Ascending aorta (tissue), 2 donors: ENCODE measurements at regions not wholly inside any gene's neighbourhood (a gene's known extent, or its start where the extent isn't known, plus 50 kb on each side); places are given as distances from the start of the nearest gene placed in this dataset.

ENCODE experiments used
- DNase-seq, 2 donors: peaks; one replicate each; pipeline ENCODE4 v3.0.0-alpha.2; 2019; ENCODE audit warnings: low spot score in 2 of 2
- H3K27ac ChIP-seq, 2 donors: fragments of 200-600 bp; sonication (generic); one replicate each; pipeline ENCODE4 v1.5.1; 2016 to 2017; ENCODE audit warnings: mild to moderate bottlenecking in 1 of 2
- H3K27me3 ChIP-seq: fragments of 200-600 bp; sonication (generic); one replicate; pipeline ENCODE4 v1.5.1; 2017
- H3K36me3 ChIP-seq, 2 donors: fragments of 200-600 bp; sonication (generic); one replicate each; pipeline ENCODE4 v1.5.1; 2016
- H3K4me1 ChIP-seq, 2 donors: fragments of 200-600 bp; sonication (generic); one replicate each; pipeline ENCODE4 v1.5.1; 2016 to 2017; ENCODE audit warnings: mild to moderate bottlenecking in 1 of 2
- H3K4me3 ChIP-seq, 2 donors: fragments of 200-600 bp; sonication (generic); one replicate each; pipeline ENCODE4 v1.5.1; 2016 to 2017; ENCODE audit warnings: mild to moderate bottlenecking in 1 of 2
- H3K9me3 ChIP-seq, 2 donors: fragments of 200-600 bp; sonication (generic); one replicate each; pipeline ENCODE4 v1.5.1; 2016
- CTCF ChIP-seq, 3 experiments: fragments of 200-600 bp in 2 of 3; fragments of 450-650 bp in 1 of 3; sonication (generic) in 2 of 3; IDR thresholded peaks; one replicate each; pipeline ENCODE4 v1.5.1; 2016 to 2019; ENCODE audit warnings: antibody characterized with exemption in 3 of 3, mild to moderate bottlenecking in 1 of 3, moderate library complexity in 1 of 3
- intact Hi-C: fragments of 100-400 bp; cut with DNase I; formaldehyde crosslinking; loops from one replicate; pipeline ENCODE4 v1.15.1; 2023

- intact Hi-C loops = loop anchor here (1.0 kb wide), 1 partner anchor 342 kb away; no protein-coding TSS in a partner anchor
- peak overlapping the region; percentile 84 to 98 for H3K27ac ChIP-seq
- DNase-seq = no peak
- no peak for TF ChIP-seq CTCF (IDR thresholded peaks at IDR 0.05)
- H3K27me3 ChIP-seq = no peaks in the 10 kb centered on the region
- no peaks in the 10 kb centered on the region for H3K9me3 ChIP-seq
- no peaks in the 10 kb centered on the region for H3K36me3 ChIP-seq
- H3K4me3 ChIP-seq = peak overlapping the region; percentile 70 to 93
- H3K4me1 ChIP-seq = peaks cover 0 to 14% of the 10 kb centered on the region in 2 donors
These were observed 77.2 kb upstream of the VGLL4 start for GRCh38 chr3:11720917-11721411.

DNA sequence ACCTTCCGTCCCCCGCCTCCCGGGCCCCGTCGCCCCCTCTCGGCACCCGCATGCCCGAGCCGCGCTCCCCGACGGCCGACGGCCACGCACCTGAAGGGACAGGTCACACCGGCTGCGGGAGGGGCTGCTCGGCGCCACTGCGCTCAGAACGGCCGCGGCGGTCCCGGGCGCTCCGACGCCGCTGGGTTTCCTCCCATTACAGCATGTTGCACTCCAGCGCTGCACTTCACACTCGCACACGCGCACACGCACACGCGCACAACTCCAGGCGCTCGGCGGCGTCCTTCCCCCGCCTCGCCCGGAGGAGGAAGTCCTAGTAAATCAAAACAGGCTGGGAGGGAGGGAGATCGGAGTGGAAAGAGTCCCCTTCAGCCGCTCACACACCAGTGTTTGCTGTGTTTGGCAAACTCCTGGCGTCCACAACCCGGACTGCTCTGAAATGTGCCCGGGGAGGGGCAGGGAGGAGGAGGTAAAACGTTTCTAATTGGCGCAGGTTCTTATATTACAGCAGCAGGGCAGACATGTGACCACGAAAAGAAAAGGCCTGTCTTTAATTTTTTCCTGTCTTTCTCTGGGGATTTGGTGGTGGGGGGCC lies 76.7 kb upstream of the VGLL4 start:
- intact Hi-C loops = loop anchor here (1.0 kb wide), 1 partner anchor 341 kb away; no protein-coding TSS in a partner anchor
- Histone ChIP-seq H3K27me3 (no peaks in the 10 kb centered on the region), H3K4me1 (peaks cover 0 to 14% of the 10 kb centered on the region in 2 donors), H3K9me3 (no peaks in the 10 kb centered on the region), H3K27ac (peak overlapping the region; percentile 84 to 98), H3K4me3 (peak overlapping the region; percentile 70 to 93), H3K36me3 (no peaks in the 10 kb centered on the region)
- no peak for TF ChIP-seq CTCF (IDR thresholded peaks at IDR 0.05)
- DNase-seq = peak; percentile 36 to 90

- no peaks in the 10 kb centered on the region for H3K36me3 ChIP-seq
- intact Hi-C loops = loop anchor here (1.0 to 2.0 kb wide), 4 partner anchors 47 to 340 kb away; no protein-coding TSS in a partner anchor
- H3K27me3 ChIP-seq = no peaks in the 10 kb centered on the region
- H3K4me1 ChIP-seq = peaks cover 0 to 14% of the 10 kb centered on the region in 2 donors
- TF ChIP-seq CTCF (IDR thresholded peaks at IDR 0.05) = no peak
- H3K9me3 ChIP-seq = no peaks in the 10 kb centered on the region
- peak overlapping the region; percentile 84 to 98 for H3K27ac ChIP-seq
- peak; percentile 16 to 83 for DNase-seq
- peak overlapping the region; percentile 70 to 93 for H3K4me3 ChIP-seq
These were observed 75.9 kb upstream of the VGLL4 start for GRCh38 chr3:11719406-11720303.

DNA sequence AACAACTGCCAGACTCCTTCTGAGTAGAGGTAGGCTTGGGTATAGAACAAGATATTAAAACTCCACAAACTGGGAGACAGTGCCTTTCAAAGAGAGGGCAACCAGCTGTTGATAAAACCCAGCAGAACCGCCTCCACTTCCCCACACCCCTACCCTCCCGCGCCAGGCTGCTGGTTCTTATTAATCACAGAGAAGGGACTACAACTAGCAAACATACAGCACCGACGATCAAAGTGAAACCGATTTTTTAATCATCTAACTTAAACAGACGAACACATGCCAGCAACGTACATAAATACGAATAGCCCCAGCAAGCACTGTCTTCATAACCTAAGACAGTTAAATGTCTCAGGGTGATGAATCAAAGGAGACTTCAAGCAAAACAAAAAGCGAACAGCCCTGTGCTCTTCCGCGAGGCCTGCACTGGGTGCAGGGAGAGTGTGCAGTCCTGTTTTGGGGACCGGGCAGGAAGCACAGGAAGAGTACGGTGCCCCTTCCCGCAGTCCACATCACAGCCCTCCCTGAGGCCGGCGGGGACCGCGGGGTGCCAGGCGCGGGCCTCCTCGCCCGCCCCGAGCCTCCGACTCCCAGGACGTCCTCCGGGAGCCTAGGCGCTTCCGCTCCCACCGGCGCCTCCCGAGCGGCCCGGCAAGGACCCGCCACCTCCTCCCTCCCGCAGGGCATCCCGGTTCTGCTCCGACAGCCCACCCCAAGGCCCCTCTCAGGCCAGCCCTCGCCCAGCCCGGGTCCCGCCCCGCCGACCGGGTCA lies 75.1 kb upstream of the VGLL4 start:
- DNase-seq = peak in 1 of 2 donors; percentile 84
- Histone ChIP-seq H3K4me1 (peaks cover 0 to 14% of the 10 kb centered on the region in 2 donors), H3K27ac (peak overlapping the region; percentile 84 to 98), H3K9me3 (no peaks in the 10 kb centered on the region), H3K36me3 (no peaks in the 10 kb centered on the region), H3K4me3 (peak overlapping the region; percentile 70 to 93), H3K27me3 (no peaks in the 10 kb centered on the region)
- intact Hi-C loops = loop anchor here (1.0 to 2.0 kb wide), 3 partner anchors 46 to 116 kb away; no protein-coding TSS in a partner anchor
- TF ChIP-seq CTCF (IDR thresholded peaks at IDR 0.05) = no peak
